Neuronal stem cell (in vitro differentiated cells): ENCODE measurements at regions not wholly inside any gene's neighbourhood (a gene's known extent, or its start where the extent isn't known, plus 50 kb on each side); places are given as distances from the start of the nearest gene placed in this dataset.
A peak's percentile ranks its signal among the peaks of the same experiment; 100 is the strongest.

Experiments used
- DNase-seq: peaks from one replicate; pipeline ENCODE4 v3.0.0-alpha.2; 2013; ENCODE audit warnings: low spot score
- H2AFZ ChIP-seq: one replicate; pipeline ENCODE4 v1.6.1; 2013; ENCODE audit warnings: mild to moderate bottlenecking, low read length, inconsistent platforms
- H2AK5ac ChIP-seq: 2 replicates; pipeline ENCODE4 v1.6.1; 2013; ENCODE audit warnings: low read depth, mild to moderate bottlenecking, inconsistent platforms, low read length, moderate library complexity, mixed read lengths
- H2BK120ac ChIP-seq: 2 replicates; pipeline ENCODE4 v1.6.1; 2013; ENCODE audit warnings: low read depth, mild to moderate bottlenecking, inconsistent platforms, low read length, moderate library complexity, mixed read lengths
- H2BK12ac ChIP-seq: one replicate; pipeline ENCODE4 v1.6.1; 2013; ENCODE audit warnings: low read length, inconsistent platforms
- H2BK15ac ChIP-seq: 2 replicates; pipeline ENCODE4 v1.6.1; 2013; ENCODE audit warnings: mild to moderate bottlenecking, low read length, inconsistent platforms, mixed read lengths
- H2BK5ac ChIP-seq: one replicate; pipeline ENCODE4 v1.6.1; 2013; ENCODE audit warnings: inconsistent platforms, mild to moderate bottlenecking, low read length, moderate library complexity
- H3K14ac ChIP-seq: one replicate; pipeline ENCODE4 v1.6.1; 2013; ENCODE audit warnings: low read length, inconsistent platforms
- H3K18ac ChIP-seq: 2 replicates; pipeline ENCODE4 v1.6.1; 2013; ENCODE audit warnings: low read length, inconsistent platforms
- H3K23ac ChIP-seq: 2 replicates; pipeline ENCODE4 v1.6.1; 2013; ENCODE audit warnings: low read depth, mild to moderate bottlenecking, mixed read lengths, low read length, inconsistent platforms; ENCODE audit not compliant: poor library complexity
- H3K27ac ChIP-seq: replicated peaks from 3 replicates; pipeline ENCODE4 v1.5.1; 2013; ENCODE audit warnings: low read length, inconsistent platforms
- H3K27me3 ChIP-seq, 3 experiments: 2 replicates each; pipeline ENCODE4 v1.6.1; 2013; ENCODE audit warnings: low read length in 3 of 3, mild to moderate bottlenecking in 2 of 3, inconsistent platforms in 1 of 3, low read depth in 1 of 3, mixed read lengths in 1 of 3, moderate library complexity in 1 of 3; ENCODE audit not compliant: control insufficient read depth in 3 of 3, insufficient read depth in 3 of 3
- H3K36me3 ChIP-seq, 2 donors: replicated peaks in 1 of 2; 2 replicates each; pipeline ENCODE4 v1.6.1; 2013; ENCODE audit warnings: low read length in 2 of 2; ENCODE audit not compliant: control insufficient read depth in 2 of 2, insufficient read depth in 2 of 2
- H3K4ac ChIP-seq: 2 replicates; pipeline ENCODE4 v1.6.1; 2013; ENCODE audit warnings: inconsistent platforms, mild to moderate bottlenecking, low read length, moderate library complexity
- H3K4me1 ChIP-seq, 2 donors: 1 replicate in 1 of 2; 2 replicates in 1 of 2; pipeline ENCODE4 v1.6.1; 2013; ENCODE audit warnings: low read length in 2 of 2, low read depth in 1 of 2; ENCODE audit not compliant: control insufficient read depth in 2 of 2, insufficient read depth in 1 of 2
- H3K4me2 ChIP-seq: one replicate; pipeline ENCODE4 v1.6.1; 2013; ENCODE audit warnings: mild to moderate bottlenecking, low read length, inconsistent platforms; ENCODE audit not compliant: insufficient read depth, poor library complexity, severe bottlenecking
- H3K4me3 ChIP-seq, 2 donors: 2 replicates each; pipeline ENCODE4 v1.5.1; 2013; ENCODE audit warnings: low read length in 2 of 2, mild to moderate bottlenecking in 2 of 2, inconsistent platforms in 1 of 2, moderate library complexity in 1 of 2
- H3K79me1 ChIP-seq: one replicate; pipeline ENCODE4 v1.6.1; 2013; ENCODE audit warnings: low read depth, mild to moderate bottlenecking, inconsistent platforms, low read length, moderate library complexity
- H3K9ac ChIP-seq: one replicate; pipeline ENCODE4 v1.6.1; 2013; ENCODE audit warnings: mild to moderate bottlenecking, low read depth, low read length, inconsistent platforms; ENCODE audit not compliant: poor library complexity
- H3K9me3 ChIP-seq, 2 donors: replicated peaks in 1 of 2; 2 replicates each; pipeline versions ENCODE3 to v1.6.1; 2013; ENCODE audit warnings: low read length in 2 of 2, mild to moderate bottlenecking in 2 of 2, inconsistent platforms in 1 of 2, low read depth in 1 of 2, mixed read lengths in 1 of 2, moderate library complexity in 1 of 2; ENCODE audit not compliant: control insufficient read depth in 2 of 2, insufficient read depth in 1 of 2
- H4K8ac ChIP-seq: one replicate; pipeline ENCODE4 v1.6.1; 2013; ENCODE audit warnings: low read depth, mild to moderate bottlenecking, inconsistent platforms, low read length, moderate library complexity
- H4K91ac ChIP-seq: one replicate; pipeline ENCODE4 v1.6.1; 2013; ENCODE audit warnings: low read length, low read depth, mild to moderate bottlenecking, inconsistent platforms; ENCODE audit not compliant: poor library complexity
- WGBS, 2 donors: extraction: QIAGEN DNeasy Blood & Tissue Kit; methylation state at CpG; one replicate each; pipeline ENCODE4 v1.1.7; 2013; ENCODE audit warnings: missing lambda C conversion rate in 2 of 2, mixed read lengths in 1 of 2; ENCODE audit not compliant: insufficient read length in 2 of 2, insufficient replicate concordance in 1 of 2; ENCODE audit errors: extremely low coverage in 2 of 2; 5-methylcytosine and 5-hydroxymethylcytosine counted together

DNA sequence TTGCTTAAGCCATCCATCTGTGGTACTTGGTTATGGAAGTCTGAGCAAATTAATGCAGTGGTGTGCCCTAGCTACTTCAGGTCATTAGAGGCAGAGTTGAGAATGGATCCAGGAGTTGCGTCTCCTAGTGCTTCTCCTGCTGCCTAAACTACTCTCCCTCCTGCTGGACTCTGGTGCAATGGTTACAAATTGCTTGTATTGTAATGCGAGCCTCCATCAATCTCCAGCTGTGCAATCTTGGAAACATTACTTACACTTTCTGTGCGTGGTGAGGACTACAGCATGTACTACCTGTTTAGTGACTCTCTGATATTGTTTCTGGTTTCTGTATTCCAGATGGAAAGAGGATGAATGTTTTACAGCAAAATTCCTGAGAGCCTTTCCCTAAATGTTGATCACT is 119.0 kb upstream of the CYRIA start:
- H3K18ac ChIP-seq: no peak overlapping the region
- H3K23ac ChIP-seq: no peak overlapping the region
- H2AK5ac ChIP-seq: no peak overlapping the region
- H3K79me1 ChIP-seq: no peaks in the 10 kb centered on the region
- no peak overlapping the region for H2BK12ac ChIP-seq
- H2BK15ac ChIP-seq: no peak overlapping the region
- no peaks in the 10 kb centered on the region for H3K27me3 ChIP-seq
- no peaks in the 10 kb centered on the region for H3K36me3 ChIP-seq
- WGBS, 2 donors: no CpG with 5 or more reads among the region's 3 CpGs
- DNase-seq: no peak
- H2AFZ ChIP-seq: no peak overlapping the region
- no peak overlapping the region for H2BK120ac ChIP-seq
- no peak overlapping the region for H4K91ac ChIP-seq
- no peak overlapping the region for H3K9ac ChIP-seq
- H3K9me3 ChIP-seq: peaks cover 0 to 2% of the 10 kb centered on the region in 2 donors
- H3K4ac ChIP-seq: no peak overlapping the region
- H2BK5ac ChIP-seq: no peak overlapping the region
- H3K4me3 ChIP-seq: no peak overlapping the region
- no peak overlapping the region for H3K4me2 ChIP-seq
- no peak overlapping the region for H3K14ac ChIP-seq
- peaks cover 0 to 4% of the 10 kb centered on the region in 2 donors for H3K4me1 ChIP-seq
- H3K27ac ChIP-seq: no peak overlapping the region
- H4K8ac ChIP-seq: no peak overlapping the region

- H3K27ac ChIP-seq: no peak overlapping the region
- no peak overlapping the region for H2AFZ ChIP-seq
- no peak overlapping the region for H3K23ac ChIP-seq
- no peaks in the 10 kb centered on the region for H3K79me1 ChIP-seq
- H2BK5ac ChIP-seq: no peak overlapping the region
- no peak overlapping the region for H4K91ac ChIP-seq
- H3K14ac ChIP-seq: no peak overlapping the region
- WGBS, 2 donors: no CpG with 5 or more reads among the region's 10 CpGs
- H3K18ac ChIP-seq: no peak overlapping the region
- no peak overlapping the region for H4K8ac ChIP-seq
- no peak overlapping the region for H3K4me3 ChIP-seq
- no peak overlapping the region for H3K9ac ChIP-seq
- H2BK120ac ChIP-seq: no peak overlapping the region
- no peak overlapping the region for H2BK15ac ChIP-seq
- H3K4me2 ChIP-seq: no peak overlapping the region
- no peak overlapping the region for H3K4ac ChIP-seq
- no peak for DNase-seq
- no peak overlapping the region for H2BK12ac ChIP-seq
- H3K27me3 ChIP-seq: no peaks in the 10 kb centered on the region
- H3K36me3 ChIP-seq: no peaks in the 10 kb centered on the region
- no peak overlapping the region for H2AK5ac ChIP-seq
- H3K4me1 ChIP-seq: no peaks in the 10 kb centered on the region
- H3K9me3 ChIP-seq: peaks cover 0 to 5% of the 10 kb centered on the region in 2 donors
These were observed 111.7 kb upstream of the CYRIA start for GRCh38 chr2:16777123-16777870.

GRCh38 chr2:16775899-16776231 is 110.2 kb upstream of the CYRIA start:
- no peak overlapping the region for H3K4me3 ChIP-seq
- H3K27me3 ChIP-seq: no peaks in the 10 kb centered on the region
- H4K91ac ChIP-seq: no peak overlapping the region
- H2BK120ac ChIP-seq: no peak overlapping the region
- no peak overlapping the region for H3K18ac ChIP-seq
- H3K27ac ChIP-seq: no peak overlapping the region
- H3K9ac ChIP-seq: no peak overlapping the region
- DNase-seq: no peak
- no peak overlapping the region for H3K14ac ChIP-seq
- no peaks in the 10 kb centered on the region for H3K4me1 ChIP-seq
- no peaks in the 10 kb centered on the region for H3K36me3 ChIP-seq
- H2BK5ac ChIP-seq: no peak overlapping the region
- H2AFZ ChIP-seq: no peak overlapping the region
- H2AK5ac ChIP-seq: no peak overlapping the region
- peaks cover 0 to 5% of the 10 kb centered on the region in 2 donors for H3K9me3 ChIP-seq
- H3K23ac ChIP-seq: no peak overlapping the region
- no peaks in the 10 kb centered on the region for H3K79me1 ChIP-seq
- no peak overlapping the region for H4K8ac ChIP-seq
- no peak overlapping the region for H2BK12ac ChIP-seq
- no peak overlapping the region for H3K4ac ChIP-seq
- no CpG with 5 or more reads among the region's 1 CpG for WGBS, 2 donors
- no peak overlapping the region for H3K4me2 ChIP-seq
- no peak overlapping the region for H2BK15ac ChIP-seq

DNA sequence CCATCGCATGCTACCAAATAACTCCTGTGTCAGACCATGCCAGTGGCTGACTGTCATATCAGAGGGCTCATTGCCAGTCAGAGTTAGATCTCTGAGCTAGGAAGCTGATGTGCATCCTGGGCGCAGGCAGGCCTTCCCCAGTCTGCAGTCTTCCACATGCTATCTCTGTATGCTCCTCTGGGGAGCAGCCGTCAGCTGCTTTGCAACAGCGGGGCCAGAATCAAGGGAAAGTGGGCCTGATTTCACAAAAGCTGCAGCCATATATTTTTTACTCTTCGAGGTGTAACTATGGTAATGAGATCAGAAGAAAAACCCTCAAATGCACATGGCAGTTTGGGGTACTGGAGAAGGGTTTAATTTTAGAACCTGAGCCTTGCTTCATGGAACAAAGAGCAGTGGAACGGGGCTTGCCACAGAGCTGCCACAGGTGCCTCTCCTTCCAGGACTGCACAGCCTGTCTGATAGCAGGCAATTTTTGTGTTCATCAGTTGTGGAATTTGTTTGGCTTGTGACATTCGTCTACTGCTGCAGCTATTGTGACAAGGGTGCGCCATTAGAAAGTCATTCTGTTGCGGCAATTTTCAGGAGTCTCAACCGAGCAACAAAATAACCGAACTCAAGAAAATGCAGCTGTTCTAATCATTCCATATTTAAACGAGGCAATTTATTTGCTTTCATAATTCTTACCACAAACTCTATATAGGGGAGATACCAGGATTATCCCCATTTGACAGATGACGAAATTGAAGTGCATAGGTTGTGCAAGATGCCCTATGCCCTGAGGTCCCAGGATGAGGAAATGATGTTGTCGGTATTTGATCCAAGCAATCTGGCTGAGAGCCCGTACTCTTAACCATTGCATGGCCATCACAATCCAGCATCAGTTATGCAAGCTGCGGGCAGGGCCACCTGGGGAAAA is 109.6 kb upstream of the CYRIA start:
- Histone ChIP-seq H3K14ac (no peak overlapping the region), H2BK5ac (no peak overlapping the region), H3K79me1 (no peaks in the 10 kb centered on the region), H3K4me3 (no peak overlapping the region), H3K18ac (peak overlapping the region; percentile 22), H3K23ac (no peak overlapping the region), H4K91ac (no peak overlapping the region), H3K9ac (no peak overlapping the region), H2AFZ (no peak overlapping the region), H2BK15ac (no peak overlapping the region), H2AK5ac (no peak overlapping the region), H2BK120ac (no peak overlapping the region), H3K9me3 (peaks cover 0 to 5% of the 10 kb centered on the region in 2 donors), H3K36me3 (no peaks in the 10 kb centered on the region), H3K27ac (no peak overlapping the region), H2BK12ac (no peak overlapping the region), H3K4me2 (no peak overlapping the region), H3K4me1 (no peaks in the 10 kb centered on the region), H4K8ac (no peak overlapping the region), H3K27me3 (no peaks in the 10 kb centered on the region), H3K4ac (no peak overlapping the region)
- peak; percentile 24 for DNase-seq
- whole genome bisulfite sequencing, 2 donors: no CpG with 5 or more reads among the region's 16 CpGs
